Activated T-helper 1 cell treated with anti-CD3 and anti-CD28 coated beads, Interleukin-12 subunit alpha, Interleukin-12 subunit beta, Interleukin-2, Interleukin-4 antibody, amounts not matched to agents 30 ng/mL and 10 ng/mL and 1 ng/mL, durations not matched to agents 14 hours and 24 hours and 36 hours (primary cell): ENCODE measurements at regions not wholly inside any gene's neighbourhood (a gene's known extent, or its start where the extent isn't known, plus 50 kb on each side); places are given as distances from the start of the nearest gene placed in this dataset.
"Not testable (repeated sequence)": the region's sequence is repeated elsewhere in the genome, so short reads cannot be mapped to it uniquely, and the experiment has no call there.

Source experiments
- DNase-seq: peaks from one replicate; pipeline ENCODE4 v3.0.0; 2021; ENCODE audit warnings: low spot score
- H3K27ac Mint-ChIP-seq: one replicate; pipeline ENCODE4 v1.8.0; 2021; ENCODE audit warnings: mild to moderate bottlenecking, mixed read lengths
- H3K27me3 Mint-ChIP-seq: one replicate; pipeline ENCODE4 v1.8.0; 2022; ENCODE audit warnings: mild to moderate bottlenecking, moderate library complexity, mixed read lengths; ENCODE audit not compliant: insufficient read depth
- H3K36me3 Mint-ChIP-seq: one replicate; pipeline ENCODE4 v1.8.0; 2021; ENCODE audit warnings: low read depth, mixed read lengths
- H3K4me1 Mint-ChIP-seq: one replicate; pipeline ENCODE4 v1.8.0; 2021; ENCODE audit warnings: low read depth, mixed read lengths
- H3K4me3 Mint-ChIP-seq: one replicate; pipeline ENCODE4 v1.8.0; 2021; ENCODE audit warnings: mild to moderate bottlenecking, moderate library complexity, mixed read lengths
- H3K9me3 Mint-ChIP-seq: one replicate; pipeline ENCODE4 v1.8.0; 2021; ENCODE audit warnings: mixed read lengths
- intact Hi-C: fragments of 100-400 bp; cut with micrococcal nuclease; formaldehyde crosslinking; loops from one replicate; pipeline ENCODE4 v1.15.1; 2024

GRCh38 chr15:66886686-66887273 is 178.6 kb upstream of the SMAD3 start:
- Mint-ChIP-seq H3K36me3 (no peaks in the 10 kb centered on the region), H3K4me1 (no peaks in the 10 kb centered on the region), H3K9me3 (no peaks in the 10 kb centered on the region), H3K4me3 (no peak overlapping the region), H3K27me3 (peaks cover 17% of the 10 kb centered on the region), H3K27ac (no peak overlapping the region)
- intact Hi-C loops = no loop called here
- no peak for DNase-seq

GRCh38 chr15:66889298-66889697 is 176.1 kb upstream of the SMAD3 start:
- H3K36me3 Mint-ChIP-seq, DNase-seq, H3K27ac Mint-ChIP-seq, intact Hi-C loops, H3K4me3 Mint-ChIP-seq, H3K9me3 Mint-ChIP-seq, H3K4me1 Mint-ChIP-seq: not testable (repeated sequence)
- H3K27me3 Mint-ChIP-seq = peaks cover 23% of the 10 kb centered on the region

GRCh38 chr15:66891776-66892175 is 173.6 kb upstream of the SMAD3 start:
- peaks cover 2% of the 10 kb centered on the region for H3K4me1 Mint-ChIP-seq
- no peak overlapping the region for H3K27ac Mint-ChIP-seq
- intact Hi-C loops = no loop called here
- no peaks in the 10 kb centered on the region for H3K36me3 Mint-ChIP-seq
- H3K27me3 Mint-ChIP-seq = peaks cover 21% of the 10 kb centered on the region
- H3K4me3 Mint-ChIP-seq = no peak overlapping the region
- no peak for DNase-seq
- no peaks in the 10 kb centered on the region for H3K9me3 Mint-ChIP-seq

GRCh38 chr15:66893294-66893693 is 172.1 kb upstream of the SMAD3 start:
- intact Hi-C loops = no loop called here
- H3K27ac Mint-ChIP-seq = no peak overlapping the region
- DNase-seq = no peak

GRCh38 chr15:66894363-66894762 is 171.0 kb upstream of the SMAD3 start:
- Mint-ChIP-seq H3K9me3 (no peaks in the 10 kb centered on the region), H3K4me1 (peaks cover 6% of the 10 kb centered on the region), H3K27ac (no peak overlapping the region), H3K4me3 (no peak overlapping the region), H3K27me3 (peaks cover 13% of the 10 kb centered on the region), H3K36me3 (no peaks in the 10 kb centered on the region)
- intact Hi-C loops = no loop called here
- no peak for DNase-seq

More at GRCh38 chr15:66893294-66893693, 172.1 kb upstream of the SMAD3 start:
- no peaks in the 10 kb centered on the region for H3K9me3 Mint-ChIP-seq
- H3K27me3 Mint-ChIP-seq = peaks cover 15% of the 10 kb centered on the region
- H3K4me3 Mint-ChIP-seq = no peak overlapping the region
- no peaks in the 10 kb centered on the region for H3K36me3 Mint-ChIP-seq
- H3K4me1 Mint-ChIP-seq = peaks cover 6% of the 10 kb centered on the region

- intact Hi-C loops = no loop called here
- H3K27ac Mint-ChIP-seq = no peak overlapping the region
- H3K36me3 Mint-ChIP-seq = no peaks in the 10 kb centered on the region
- no peaks in the 10 kb centered on the region for H3K9me3 Mint-ChIP-seq
- no peak overlapping the region for H3K4me3 Mint-ChIP-seq
- peaks cover 6% of the 10 kb centered on the region for H3K27me3 Mint-ChIP-seq
- DNase-seq = no peak
- peaks cover 6% of the 10 kb centered on the region for H3K4me1 Mint-ChIP-seq
These were observed 170.2 kb upstream of the SMAD3 start for GRCh38 chr15:66894986-66895780.

GRCh38 chr15:66895794-66896453 is 169.5 kb upstream of the SMAD3 start:
- intact Hi-C loops = no loop called here
- Mint-ChIP-seq H3K4me3 (no peak overlapping the region), H3K27me3 (peaks cover 6% of the 10 kb centered on the region), H3K4me1 (peaks cover 8% of the 10 kb centered on the region), H3K36me3 (no peaks in the 10 kb centered on the region), H3K9me3 (no peaks in the 10 kb centered on the region), H3K27ac (no peak overlapping the region)
- no peak for DNase-seq

- Mint-ChIP-seq H3K36me3 (no peaks in the 10 kb centered on the region), H3K27me3 (peaks cover 6% of the 10 kb centered on the region), H3K4me1 (peaks cover 14% of the 10 kb centered on the region), H3K4me3 (no peak overlapping the region), H3K27ac (no peak overlapping the region), H3K9me3 (no peaks in the 10 kb centered on the region)
- no peak for DNase-seq
- intact Hi-C loops = no loop called here
These were observed 168.8 kb upstream of the SMAD3 start for GRCh38 chr15:66896611-66897010.

GRCh38 chr15:66897416-66897815 is 168.0 kb upstream of the SMAD3 start:
- Mint-ChIP-seq H3K9me3 (no peaks in the 10 kb centered on the region), H3K4me3 (no peak overlapping the region), H3K27me3 (peaks cover 6% of the 10 kb centered on the region), H3K36me3 (no peaks in the 10 kb centered on the region), H3K4me1 (peaks cover 14% of the 10 kb centered on the region), H3K27ac (no peak overlapping the region)
- DNase-seq = no peak
- intact Hi-C loops = no loop called here

- Mint-ChIP-seq H3K27me3 (peaks cover 6% of the 10 kb centered on the region), H3K4me1 (peaks cover 14% of the 10 kb centered on the region), H3K9me3 (no peaks in the 10 kb centered on the region), H3K36me3 (no peaks in the 10 kb centered on the region), H3K4me3 (no peak overlapping the region), H3K27ac (no peak overlapping the region)
- intact Hi-C loops = no loop called here
- DNase-seq = no peak
These were observed 167.4 kb upstream of the SMAD3 start for GRCh38 chr15:66897971-66898370.

GRCh38 chr15:66898656-66899386 is 166.6 kb upstream of the SMAD3 start:
- Mint-ChIP-seq H3K27me3 (peaks cover 3% of the 10 kb centered on the region), H3K4me1 (peaks cover 14% of the 10 kb centered on the region), H3K9me3 (no peaks in the 10 kb centered on the region), H3K4me3 (no peak overlapping the region), H3K36me3 (no peaks in the 10 kb centered on the region), H3K27ac (no peak overlapping the region)
- no peak for DNase-seq
- intact Hi-C loops = no loop called here

- Mint-ChIP-seq H3K9me3 (no peaks in the 10 kb centered on the region), H3K27ac (no peak overlapping the region), H3K4me1 (peaks cover 14% of the 10 kb centered on the region), H3K36me3 (no peaks in the 10 kb centered on the region), H3K27me3 (no peaks in the 10 kb centered on the region), H3K4me3 (no peak overlapping the region)
- intact Hi-C loops = no loop called here
- DNase-seq = no peak
These were observed 165.6 kb upstream of the SMAD3 start for GRCh38 chr15:66899555-66900350.
